WTC11 (cell line): ENCODE measurements at regions not wholly inside any gene's neighbourhood (a gene's known extent, or its start where the extent isn't known, plus 50 kb on each side); places are given as distances from the start of the nearest gene placed in this dataset.

Experiments used
- ATAC-seq: fragments of 200-7000 bp; cut with Tn5 transposase; 2 replicates; pipeline ENCODE4 v1.10.0; 2021; ENCODE audit warnings: mild to moderate bottlenecking, moderate library complexity
- CTCF ChIA-PET: fragments of 300-600 bp; sonication (Branson Sonifier 250); formaldehyde crosslinking; loops from one replicate; lab custom pipeline; 2021; ENCODE audit warnings: antibody characterized with exemption; lab: Charles Lee
- POLR2A ChIA-PET: fragments of 350-600 bp; sonication (Branson Sonifier 250); formaldehyde crosslinking; loops from one replicate; lab custom pipeline; 2021; ENCODE audit warnings: antibody characterized with exemption; lab: Charles Lee
- DNase-seq: peaks from one replicate; pipeline ENCODE4 v3.0.0; 2021; ENCODE audit warnings: low spot score
- H3K27ac Mint-ChIP-seq: 2 replicates; pipeline ENCODE4 v1.8.0; 2021; ENCODE audit warnings: mixed read lengths
- H3K27me3 Mint-ChIP-seq: 2 replicates; pipeline ENCODE4 v1.8.0; 2021; ENCODE audit warnings: low read depth, mild to moderate bottlenecking, moderate library complexity, mixed read lengths
- H3K36me3 Mint-ChIP-seq: 2 replicates; pipeline ENCODE4 v1.8.0; 2021; ENCODE audit warnings: mixed read lengths
- H3K4me1 Mint-ChIP-seq: 2 replicates; pipeline ENCODE4 v1.8.0; 2022; ENCODE audit warnings: mixed read lengths
- H3K4me3 Mint-ChIP-seq: 2 replicates; pipeline ENCODE4 v1.8.0; 2021; ENCODE audit warnings: mild to moderate bottlenecking, moderate library complexity, mixed read lengths
- H3K9me3 Mint-ChIP-seq: 2 replicates; pipeline ENCODE4 v1.8.0; 2021; ENCODE audit warnings: mixed read lengths
- CREB1 ChIP-seq: sonication (generic); formaldehyde crosslinking; IDR thresholded peaks from 2 replicates; pipeline ENCODE4 v1.8.0; 2023; ENCODE audit warnings: mild to moderate bottlenecking, missing genetic modification reagents
- E2F1 ChIP-seq: sonication (generic); formaldehyde crosslinking; IDR thresholded peaks from 2 replicates; pipeline ENCODE4 v1.8.0; 2022; ENCODE audit warnings: mild to moderate bottlenecking, missing genetic modification reagents
- E2F4 ChIP-seq: sonication (generic); formaldehyde crosslinking; IDR thresholded peaks from 2 replicates; pipeline ENCODE4 v1.8.1; 2022; ENCODE audit warnings: low read depth, mild to moderate bottlenecking, moderate library complexity, missing genetic modification reagents, borderline replicate concordance
- ESRRA ChIP-seq: sonication (generic); formaldehyde crosslinking; IDR thresholded peaks from 2 replicates; pipeline ENCODE4 v1.8.1; 2022; ENCODE audit warnings: mild to moderate bottlenecking, missing genetic modification reagents, borderline replicate concordance
- FOXP1 ChIP-seq: sonication (generic); formaldehyde crosslinking; IDR thresholded peaks from 2 replicates; pipeline ENCODE4 v1.8.0; 2022; ENCODE audit warnings: missing genetic modification reagents, mild to moderate bottlenecking, moderate library complexity, borderline replicate concordance
- FOXP4 ChIP-seq: sonication (generic); formaldehyde crosslinking; IDR thresholded peaks from 2 replicates; pipeline ENCODE4 v1.8.0; 2022; ENCODE audit warnings: mild to moderate bottlenecking, missing genetic modification reagents
- GABPB1 ChIP-seq: sonication (generic); formaldehyde crosslinking; IDR thresholded peaks from 2 replicates; pipeline ENCODE4 v1.8.1; 2023; ENCODE audit warnings: mild to moderate bottlenecking, missing genetic modification reagents
- HMGA2 ChIP-seq: fragments of 250-450 bp; sonication (Bioruptor Pico); IDR thresholded peaks from 2 replicates; pipeline ENCODE4 v1.4.0; 2021; ENCODE audit warnings: mild to moderate bottlenecking, moderate library complexity
- MXD4 ChIP-seq: fragments of 250-450 bp; sonication (Bioruptor Pico); IDR thresholded peaks from 2 replicates; pipeline ENCODE4 v1.8.0; 2021; ENCODE audit warnings: mild to moderate bottlenecking, moderate library complexity, borderline replicate concordance
- MYBL2 ChIP-seq: sonication (generic); formaldehyde crosslinking; IDR thresholded peaks from 2 replicates; pipeline ENCODE4 v1.8.1; 2023; ENCODE audit warnings: mild to moderate bottlenecking, moderate library complexity, missing genetic modification reagents
- NFYB ChIP-seq: sonication (generic); formaldehyde crosslinking; conservative IDR thresholded peaks from 2 replicates; pipeline ENCODE4 v1.8.0; 2022; ENCODE audit warnings: low read depth, missing genetic modification reagents
- NR2C2 ChIP-seq: sonication (generic); formaldehyde crosslinking; IDR thresholded peaks from 2 replicates; pipeline ENCODE4 v1.8.0; 2022; ENCODE audit warnings: mild to moderate bottlenecking, missing genetic modification reagents
- OVOL2 ChIP-seq: fragments of 250-450 bp; sonication (Bioruptor Pico); IDR thresholded peaks from 2 replicates; pipeline ENCODE4 v1.9.0; 2021; ENCODE audit warnings: mild to moderate bottlenecking, borderline replicate concordance
- RELA ChIP-seq: sonication (generic); formaldehyde crosslinking; IDR thresholded peaks from 2 replicates; pipeline ENCODE4 v1.8.1; 2022; ENCODE audit warnings: missing genetic modification reagents, mild to moderate bottlenecking, borderline replicate concordance
- SMAD3 ChIP-seq: sonication (generic); formaldehyde crosslinking; IDR thresholded peaks from 2 replicates; pipeline ENCODE4 v1.8.0; 2022; ENCODE audit warnings: missing genetic modification reagents, mild to moderate bottlenecking, borderline replicate concordance
- TEAD4 ChIP-seq: sonication (generic); formaldehyde crosslinking; IDR thresholded peaks from 2 replicates; pipeline ENCODE4 v1.8.0; 2022; ENCODE audit warnings: mild to moderate bottlenecking, missing genetic modification reagents
- USF1 ChIP-seq: sonication (generic); formaldehyde crosslinking; IDR thresholded peaks from 2 replicates; pipeline ENCODE4 v1.8.0; 2022; ENCODE audit warnings: mild to moderate bottlenecking, missing genetic modification reagents
- ZBTB21 ChIP-seq: sonication (generic); formaldehyde crosslinking; IDR thresholded peaks from 2 replicates; pipeline ENCODE4 v1.8.1; 2023; ENCODE audit warnings: mild to moderate bottlenecking, missing genetic modification reagents, borderline replicate concordance
- ZNF121 ChIP-seq: sonication (generic); formaldehyde crosslinking; IDR thresholded peaks from 2 replicates; pipeline ENCODE4 v1.8.0; 2023; ENCODE audit warnings: missing genetic modification reagents
- ZNF138 ChIP-seq: sonication (generic); formaldehyde crosslinking; conservative IDR thresholded peaks from 2 replicates; pipeline ENCODE4 v1.8.1; 2022; ENCODE audit warnings: mild to moderate bottlenecking, moderate library complexity, missing genetic modification reagents
- ZNF219 ChIP-seq: sonication (generic); formaldehyde crosslinking; IDR thresholded peaks from 2 replicates; pipeline ENCODE4 v1.8.0; 2023; ENCODE audit warnings: missing genetic modification reagents, mild to moderate bottlenecking, borderline replicate concordance
- ZNF317 ChIP-seq: sonication (generic); formaldehyde crosslinking; IDR thresholded peaks from 2 replicates; pipeline ENCODE4 v1.8.1; 2023; ENCODE audit warnings: low read depth, mild to moderate bottlenecking, moderate library complexity, missing genetic modification reagents, borderline replicate concordance
- ZNF396 ChIP-seq: fragments of 250-450 bp; sonication (Bioruptor Pico); IDR thresholded peaks from 2 replicates; pipeline ENCODE4 v1.8.0; 2021; ENCODE audit warnings: mild to moderate bottlenecking, moderate library complexity, borderline replicate concordance
- ZNF416 ChIP-seq: fragments of 250-450 bp; sonication (Bioruptor Pico); IDR thresholded peaks from 2 replicates; pipeline ENCODE4 v1.9.0; 2021; ENCODE audit warnings: mild to moderate bottlenecking, inconsistent platforms
- ZNF512 ChIP-seq: sonication (generic); formaldehyde crosslinking; IDR thresholded peaks from 2 replicates; pipeline ENCODE4 v1.8.1; 2022; ENCODE audit warnings: missing genetic modification reagents, borderline replicate concordance
- ZNF671 ChIP-seq: fragments of 250-450 bp; sonication (Bioruptor Pico); IDR thresholded peaks from 2 replicates; pipeline ENCODE4 v1.8.0; 2021; ENCODE audit warnings: mild to moderate bottlenecking
- ZSCAN18 ChIP-seq: fragments of 250-450 bp; sonication (Bioruptor Pico); IDR thresholded peaks from 2 replicates; pipeline ENCODE4 v2.1.2; 2022; ENCODE audit warnings: mild to moderate bottlenecking, moderate library complexity

GRCh38 chr11:92911478-92911877, 58.0 kb upstream of the MTNR1B start:
- no peak overlapping the region for H3K27ac Mint-ChIP-seq
- CTCF ChIA-PET = no interaction called here

GRCh38 chr11:92915551-92915950, 53.9 kb upstream of the MTNR1B start:
- Mint-ChIP-seq H3K4me3 (no peak overlapping the region), H3K4me1 (peaks cover 24% of the 10 kb centered on the region), H3K27ac (no peak overlapping the region), H3K36me3 (no peaks in the 10 kb centered on the region), H3K27me3 (no peaks in the 10 kb centered on the region), H3K9me3 (no peaks in the 10 kb centered on the region)
- TF ChIP-seq ZBTB21 (CRISPR knock-in tag) (no peak), NFYB (CRISPR knock-in tag) (no peak), FOXP4 (CRISPR knock-in tag) (no peak), E2F1 (CRISPR knock-in tag) (no peak), ZNF671 (no peak), ZNF121 (no peak), ZNF396 (no peak), ZNF416 (no peak), ZNF512 (CRISPR knock-in tag) (no peak)
- no peak for DNase-seq
- ATAC-seq = no peak
- ChIA-PET POLR2A (no interaction called here), CTCF (no interaction called here)

More at GRCh38 chr11:92911478-92911877, 58.0 kb upstream of the MTNR1B start:
- no peaks in the 10 kb centered on the region for H3K27me3 Mint-ChIP-seq
- no peak for DNase-seq
- no peak overlapping the region for H3K4me3 Mint-ChIP-seq
- no peak for ATAC-seq
- H3K4me1 Mint-ChIP-seq = peaks cover 10% of the 10 kb centered on the region
- H3K9me3 Mint-ChIP-seq = no peaks in the 10 kb centered on the region
- POLR2A ChIA-PET = no interaction called here
- H3K36me3 Mint-ChIP-seq = no peaks in the 10 kb centered on the region
- TF ChIP-seq HMGA2 (CRISPR knock-in tag) = no peak
- no peak for TF ChIP-seq CREB1 (CRISPR knock-in tag)
- no peak for TF ChIP-seq SMAD3 (CRISPR knock-in tag)
- no peak for TF ChIP-seq TEAD4 (CRISPR knock-in tag)

GRCh38 chr11:92916299-92916698, 53.2 kb upstream of the MTNR1B start:
- ChIA-PET CTCF (no interaction called here), POLR2A (no interaction called here)
- H3K4me1 Mint-ChIP-seq = peaks cover 24% of the 10 kb centered on the region
- DNase-seq (no peak), ATAC-seq (no peak)
- no peaks in the 10 kb centered on the region for H3K36me3 Mint-ChIP-seq
- H3K4me3 Mint-ChIP-seq = no peak overlapping the region
- H3K27me3 Mint-ChIP-seq = no peaks in the 10 kb centered on the region
- no peaks in the 10 kb centered on the region for H3K9me3 Mint-ChIP-seq
- H3K27ac Mint-ChIP-seq = no peak overlapping the region
- no peak for TF ChIP-seq ZNF121
- no peak for TF ChIP-seq ZNF138 (CRISPR knock-in tag)
- TF ChIP-seq ZBTB21 (CRISPR knock-in tag) = no peak
- no peak for TF ChIP-seq CREB1 (CRISPR knock-in tag)
- TF ChIP-seq MXD4 (CRISPR knock-in tag) = no peak
- TF ChIP-seq MYBL2 (CRISPR knock-in tag) = no peak
- no peak for TF ChIP-seq GABPB1 (CRISPR knock-in tag)
- TF ChIP-seq ZNF317 (CRISPR knock-in tag) = no peak
- TF ChIP-seq NFYB (CRISPR knock-in tag) = no peak
- TF ChIP-seq ESRRA = no peak
- no peak for TF ChIP-seq RELA
- no peak for TF ChIP-seq FOXP1 (CRISPR knock-in tag)
- TF ChIP-seq NR2C2 (CRISPR knock-in tag) = no peak
- no peak for TF ChIP-seq USF1
- no peak for TF ChIP-seq E2F4 (CRISPR knock-in tag)
- TF ChIP-seq ZSCAN18 (CRISPR knock-in tag) = no peak
- no peak for TF ChIP-seq OVOL2 (CRISPR knock-in tag)
- no peak for TF ChIP-seq ZNF219 (CRISPR knock-in tag)
